Right ventricle myocardium inferior (tissue), 1 donor: ENCODE measurements at regions not wholly inside any gene's neighbourhood (a gene's known extent, or its start where the extent isn't known, plus 50 kb on each side); places are given as distances from the start of the nearest gene placed in this dataset.
"Not testable (repeated sequence)": the region's sequence is repeated elsewhere in the genome, so short reads cannot be mapped to it uniquely, and the experiment has no call there.

Experiments used
- ATAC-seq: fragments of 200-7000 bp; cut with Tn5 transposase; one replicate; pipeline ENCODE4 v1.9.1; 2020; ENCODE audit warnings: mild to moderate bottlenecking, moderate library complexity
- DNase-seq: peaks from one replicate; pipeline ENCODE4 v3.0.0; 2021; ENCODE audit errors: missing footprints
- intact Hi-C: fragments of 100-400 bp; cut with DNase I; formaldehyde crosslinking; loops from one replicate; pipeline ENCODE4 v1.11.0; 2022
- donor health status: DM: no; HTN: yes; CAD: no; lungs with severe emphysema.

- DNase-seq, ATAC-seq, intact Hi-C loops: not testable (repeated sequence)
Observed at GRCh38 chr3:187494056-187494455, 125.9 kb downstream of the RTP4 start.

GRCh38 chr3:187491371-187491770, 123.2 kb downstream of the RTP4 start:
- no peak for ATAC-seq
- intact Hi-C loops = no loop called here

GRCh38 chr3:187490366-187490765, 122.2 kb downstream of the RTP4 start:
- intact Hi-C loops = no loop called here
- ATAC-seq (no peak), DNase-seq (no peak)

More at GRCh38 chr3:187491371-187491770, 123.2 kb downstream of the RTP4 start:
- DNase-seq = no peak

GRCh38 chr3:187484547-187485295, 116.5 kb downstream of the RTP4 start:
- DNase-seq = peak; percentile 51
- no peak for ATAC-seq
- intact Hi-C loops = no loop called here

GRCh38 chr3:187481426-187481825, 113.2 kb downstream of the RTP4 start:
- ATAC-seq (no peak), DNase-seq (no peak)
- intact Hi-C loops = no loop called here

- DNase-seq, ATAC-seq, intact Hi-C loops: not testable (repeated sequence)
Observed at GRCh38 chr3:187475613-187476012, 107.4 kb downstream of the RTP4 start.

- no peak for DNase-seq
- intact Hi-C loops = no loop called here
- ATAC-seq = no peak
Observed at GRCh38 chr3:187473778-187474406, 105.7 kb downstream of the RTP4 start.

- ATAC-seq, intact Hi-C loops, DNase-seq: not testable (repeated sequence)
Observed at GRCh38 chr3:187466306-187466705, 98.1 kb downstream of the RTP4 start.

- no peak for DNase-seq
- ATAC-seq = no peak
- intact Hi-C loops = no loop called here
Observed at GRCh38 chr3:187465503-187465902, 97.3 kb downstream of the RTP4 start.

GRCh38 chr3:187464682-187465081, 96.5 kb downstream of the RTP4 start:
- no peak for ATAC-seq
- intact Hi-C loops = no loop called here
- DNase-seq = no peak

GRCh38 chr3:187458921-187459320, 90.7 kb downstream of the RTP4 start:
- DNase-seq = no peak
- no peak for ATAC-seq
- intact Hi-C loops = no loop called here

GRCh38 chr3:187458383-187458782, 90.2 kb downstream of the RTP4 start:
- DNase-seq (no peak), ATAC-seq (no peak)
- intact Hi-C loops = no loop called here

GRCh38 chr3:187456250-187456649, 88.1 kb downstream of the RTP4 start:
- peak; percentile 73 for ATAC-seq
- intact Hi-C loops = no loop called here
- peak; percentile 59 for DNase-seq

GRCh38 chr3:187454085-187454815, 86.1 kb downstream of the RTP4 start:
- DNase-seq (no peak), ATAC-seq (no peak)
- intact Hi-C loops = no loop called here

- DNase-seq = no peak
- intact Hi-C loops = no loop called here
- ATAC-seq = peak; percentile 56
Observed at GRCh38 chr3:187450431-187451190, 82.4 kb downstream of the RTP4 start.

GRCh38 chr3:187448674-187449073, 80.5 kb downstream of the RTP4 start:
- no peak for ATAC-seq
- DNase-seq = no peak
- intact Hi-C loops = no loop called here

- no peak for ATAC-seq
- DNase-seq = no peak
- intact Hi-C loops = no loop called here
Observed at GRCh38 chr3:187447737-187448136, 79.6 kb downstream of the RTP4 start.

GRCh38 chr3:187445356-187445755, 77.2 kb downstream of the RTP4 start:
- ATAC-seq = no peak
- DNase-seq = no peak
- intact Hi-C loops = no loop called here

- DNase-seq (no peak), ATAC-seq (no peak)
- intact Hi-C loops = no loop called here
Observed at GRCh38 chr3:187434524-187434923, 66.3 kb downstream of the RTP4 start.
